LNCAP (cell line): ENCODE measurements at regions not wholly inside any gene's neighbourhood (a gene's known extent, or its start where the extent isn't known, plus 50 kb on each side); places are given as distances from the start of the nearest gene placed in this dataset.

Experiments
- CTCF ChIP-seq: fragments of 450-650 bp; IDR thresholded peaks from 2 replicates; pipeline ENCODE4 v1.5.1; 2017; ENCODE audit warnings: mild to moderate bottlenecking

- TF ChIP-seq CTCF, result no peak
These were observed 198.5 kb upstream of the FMN2 start for GRCh38 chr1:239893127-239893731.

- no peak for TF ChIP-seq CTCF
These were observed 195.1 kb upstream of the FMN2 start for GRCh38 chr1:239896569-239896968.

GRCh38 chr1:239896980-239897379 lies 194.7 kb upstream of the FMN2 start:
- TF ChIP-seq CTCF, result no peak

DNA sequence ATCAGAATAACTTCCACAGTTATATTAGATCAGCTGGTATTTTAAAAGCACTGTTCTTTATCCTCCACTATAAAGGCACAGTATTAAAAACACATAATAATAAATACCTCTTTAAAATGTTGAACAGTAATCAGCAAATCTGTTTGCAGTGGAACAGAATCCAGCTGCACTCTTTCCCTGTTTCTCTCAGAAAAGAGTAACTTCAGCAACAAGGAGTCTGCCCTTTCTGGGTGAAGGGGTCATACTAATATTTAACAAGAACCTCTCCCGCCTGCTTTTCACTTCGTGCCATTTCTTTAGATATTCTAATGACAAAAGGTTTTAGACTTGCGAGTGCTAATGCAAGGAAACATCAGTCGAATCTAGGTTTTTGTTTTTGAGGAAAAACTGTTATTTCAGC lies 194.2 kb upstream of the FMN2 start:
- no peak for TF ChIP-seq CTCF

GRCh38 chr1:239898062-239898730 lies 193.5 kb upstream of the FMN2 start:
- peak; percentile 95 for TF ChIP-seq CTCF

DNA sequence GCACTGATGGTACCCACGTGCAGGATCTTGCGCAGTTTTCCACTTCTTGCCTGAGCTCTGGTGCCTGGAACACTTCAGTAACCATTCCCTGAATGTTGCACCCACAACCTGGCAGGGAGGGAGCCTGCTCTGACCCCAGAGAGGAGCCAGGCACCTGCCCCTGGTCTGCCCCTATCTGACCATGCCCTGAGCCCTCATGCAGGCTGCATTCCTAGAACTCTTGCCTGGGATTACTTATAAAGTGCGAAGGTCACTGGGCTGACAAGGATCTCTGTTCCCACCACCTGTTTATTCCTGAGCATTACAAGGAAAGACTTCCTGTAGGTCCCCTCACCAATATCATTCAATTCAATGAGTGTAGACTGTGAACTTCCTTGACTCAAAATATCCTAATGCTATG lies 191.9 kb upstream of the FMN2 start:
- no peak for TF ChIP-seq CTCF

GRCh38 chr1:239906394-239906793 lies 185.3 kb upstream of the FMN2 start:
- no peak for TF ChIP-seq CTCF

- no peak for TF ChIP-seq CTCF
These were observed 181.8 kb upstream of the FMN2 start for GRCh38 chr1:239909898-239910297.
